Stimulated activated CD8-positive, alpha-beta memory T cell treated with anti-CD3 and anti-CD28 coated beads, Interleukin-4, amount 100 ng/mL, for 4 hours (primary cell): ENCODE measurements at regions not wholly inside any gene's neighbourhood (a gene's known extent, or its start where the extent isn't known, plus 50 kb on each side); places are given as distances from the start of the nearest gene placed in this dataset.
"Not testable (repeated sequence)": the region's sequence is repeated elsewhere in the genome, so short reads cannot be mapped to it uniquely, and the experiment has no call there.

Source experiments
- DNase-seq, 2 donors: peaks; one replicate each; pipeline ENCODE4 v3.0.0-alpha.2; 2020; ENCODE audit warnings: low read depth in 2 of 2, low spot score in 1 of 2

- DNase-seq: no peak
Measured at GRCh38 chr15:39021341-39021740, 456.7 kb upstream of the RASGRP1 start.

GRCh38 chr15:39022532-39023305, 458.1 kb upstream of the RASGRP1 start:
- no peak for DNase-seq

- DNase-seq: no peak
Measured at GRCh38 chr15:39025321-39025720, 460.7 kb upstream of the RASGRP1 start.

- DNase-seq: no peak
Measured at GRCh38 chr15:39025881-39026280, 461.3 kb upstream of the RASGRP1 start.

- DNase-seq: no peak
Measured at GRCh38 chr15:39028069-39028468, 463.5 kb upstream of the RASGRP1 start.

GRCh38 chr15:39029741-39030140, 465.1 kb upstream of the RASGRP1 start:
- DNase-seq: no peak

- no peak for DNase-seq
Measured at GRCh38 chr15:39030291-39031070, 465.9 kb upstream of the RASGRP1 start.

- no peak for DNase-seq
Measured at GRCh38 chr15:39031596-39031995, 467.0 kb upstream of the RASGRP1 start.

- no peak for DNase-seq
Measured at GRCh38 chr15:39034816-39035215, 470.2 kb upstream of the RASGRP1 start.

GRCh38 chr15:39037611-39038010, 473.0 kb upstream of the RASGRP1 start:
- DNase-seq: not testable (repeated sequence)

- DNase-seq: no peak
Measured at GRCh38 chr15:39040861-39041260, 476.2 kb upstream of the RASGRP1 start.

- no peak for DNase-seq
Measured at GRCh38 chr15:39041979-39042495, 477.4 kb upstream of the RASGRP1 start.

- no peak for DNase-seq
Measured at GRCh38 chr15:39051626-39052322, 487.2 kb upstream of the RASGRP1 start.

GRCh38 chr15:39052323-39052705, 487.7 kb upstream of the RASGRP1 start:
- no peak for DNase-seq

- no peak for DNase-seq
Measured at GRCh38 chr15:39053480-39053879, 488.9 kb upstream of the RASGRP1 start.

- no peak for DNase-seq
Measured at GRCh38 chr15:39054128-39054732, 489.6 kb upstream of the RASGRP1 start.

- no peak for DNase-seq
Measured at GRCh38 chr15:39056357-39056756, 491.7 kb upstream of the RASGRP1 start.

GRCh38 chr15:39058351-39059131, 493.9 kb upstream of the RASGRP1 start:
- DNase-seq: no peak

- no peak for DNase-seq
Measured at GRCh38 chr15:39059917-39060316, 495.3 kb upstream of the RASGRP1 start.

GRCh38 chr15:39061952-39062464, 497.4 kb upstream of the RASGRP1 start:
- no peak for DNase-seq
